Heart left ventricle (tissue), 13 donors: ENCODE measurements at regions not wholly inside any gene's neighbourhood (a gene's known extent, or its start where the extent isn't known, plus 50 kb on each side); places are given as distances from the start of the nearest gene placed in this dataset.

Experiments used
- POLR2A ChIP-seq, 2 donors: fragments of 450-650 bp; IDR thresholded peaks; one replicate each; pipeline ENCODE4 v1.6.1; 2017; ENCODE audit warnings: antibody characterized with exemption in 2 of 2, mild to moderate bottlenecking in 2 of 2, moderate library complexity in 2 of 2
- TF ChIP-seq, protein P1 (sequence below), 12 donors: fragments of 200-600 bp; sonication (generic) in 4 of 12; IDR thresholded peaks; one replicate each; pipeline versions ENCODE4 v1.5.0 to v1.8.0; 2018 to 2022; ENCODE audit warnings: antibody characterized with exemption in 12 of 12, mild to moderate bottlenecking in 5 of 12
- donor health status: ischemic (EF 13 %, LVEDD 7.1; RV severe dilation, severe dysfunction).
- donor health status: DM: no; HTN: yes; CAD: no.
- donor health status: DM: no; HTN: no; CAD: no.
- donor health status: ischemic (EF 25% LVEDD 6.9; RV normal size, moderate dysfunction).
- donor health status: ischemic (EF 25% LVEDD 5.7; RV mildly dilated, moderate dysfunction).
- donor health status: ischemic (EF 35%, LVEDD 5.7; RV mildly dilated, moderate dysfunction).
- donor health status: nonischemic (EF 11% LVEDD 7.7; RV severe dilation, severe dysfunction).
- donor health status: DM: yes; HTN: yes; CAD: no.
- donor health status: PGD.
- donor health status: ischemic (EF 29% LVEDD 5.4; RV normal size, mild dysfunction).
- donor health status: nonischemic (EF 23%, LVEDD 6.1; RV moderate dilation, normal function).

DNA sequence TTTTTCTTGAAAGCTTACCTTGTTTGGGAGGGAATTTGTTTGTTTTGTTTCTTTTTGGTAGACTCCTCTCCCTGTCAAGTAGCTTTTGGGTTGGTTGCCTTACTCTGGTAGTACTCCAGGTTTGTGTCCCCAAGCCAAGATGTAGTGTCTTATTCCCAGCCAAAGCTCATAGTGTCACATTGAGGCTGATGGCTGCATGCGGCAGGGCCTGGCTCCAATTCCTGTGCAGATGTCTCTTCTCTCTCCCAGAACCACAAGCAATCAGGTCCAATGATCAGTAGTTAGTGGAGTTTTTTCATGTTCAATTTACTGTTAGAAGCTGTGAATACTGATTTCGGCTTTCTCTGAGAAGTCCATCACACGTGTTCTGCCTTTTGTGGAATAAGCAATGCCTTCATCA is 221.1 kb upstream of the THBS1 start:
- TF ChIP-seq, protein P1, sequence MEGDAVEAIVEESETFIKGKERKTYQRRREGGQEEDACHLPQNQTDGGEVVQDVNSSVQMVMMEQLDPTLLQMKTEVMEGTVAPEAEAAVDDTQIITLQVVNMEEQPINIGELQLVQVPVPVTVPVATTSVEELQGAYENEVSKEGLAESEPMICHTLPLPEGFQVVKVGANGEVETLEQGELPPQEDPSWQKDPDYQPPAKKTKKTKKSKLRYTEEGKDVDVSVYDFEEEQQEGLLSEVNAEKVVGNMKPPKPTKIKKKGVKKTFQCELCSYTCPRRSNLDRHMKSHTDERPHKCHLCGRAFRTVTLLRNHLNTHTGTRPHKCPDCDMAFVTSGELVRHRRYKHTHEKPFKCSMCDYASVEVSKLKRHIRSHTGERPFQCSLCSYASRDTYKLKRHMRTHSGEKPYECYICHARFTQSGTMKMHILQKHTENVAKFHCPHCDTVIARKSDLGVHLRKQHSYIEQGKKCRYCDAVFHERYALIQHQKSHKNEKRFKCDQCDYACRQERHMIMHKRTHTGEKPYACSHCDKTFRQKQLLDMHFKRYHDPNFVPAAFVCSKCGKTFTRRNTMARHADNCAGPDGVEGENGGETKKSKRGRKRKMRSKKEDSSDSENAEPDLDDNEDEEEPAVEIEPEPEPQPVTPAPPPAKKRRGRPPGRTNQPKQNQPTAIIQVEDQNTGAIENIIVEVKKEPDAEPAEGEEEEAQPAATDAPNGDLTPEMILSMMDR (IDR thresholded peaks at IDR 0.05): no peak
- TF ChIP-seq POLR2A (IDR thresholded peaks at IDR 0.05): no peak
